DND-41 (cell line): ENCODE measurements at regions not wholly inside any gene's neighbourhood (a gene's known extent, or its start where the extent isn't known, plus 50 kb on each side); places are given as distances from the start of the nearest gene placed in this dataset.

Source experiments
- ATAC-seq: fragments of 200-7000 bp; cut with Tn5 transposase; 3 replicates; pipeline ENCODE4 v1.9.1; 2021; ENCODE audit warnings: low read depth; ENCODE audit not compliant: insufficient read depth
- DNase-seq: peaks from one replicate; pipeline ENCODE4 v3.0.0-alpha.2; 2020
- H2AFZ ChIP-seq: 2 replicates; pipeline ENCODE4 v1.6.0; 2012; ENCODE audit warnings: low read depth, low read length
- H3K27ac ChIP-seq: 2 replicates; pipeline ENCODE4 v1.5.1; 2012; ENCODE audit warnings: low read length, inconsistent platforms
- H3K27me3 ChIP-seq: fragments of 200-600 bp; sonication (generic); 2 replicates; pipeline ENCODE4 v1.6.0; 2012; ENCODE audit warnings: low read length, mild to moderate bottlenecking, inconsistent platforms; ENCODE audit not compliant: insufficient read depth, poor library complexity
- H3K36me3 ChIP-seq: 2 replicates; pipeline ENCODE4 v1.5.1; 2012; ENCODE audit warnings: low read length, inconsistent platforms; ENCODE audit not compliant: insufficient read depth
- H3K4me1 ChIP-seq: 2 replicates; pipeline ENCODE4 v1.5.1; 2012; ENCODE audit warnings: mild to moderate bottlenecking, low read length; ENCODE audit not compliant: insufficient read depth
- H3K4me2 ChIP-seq: 2 replicates; pipeline ENCODE4 v1.6.0; 2012; ENCODE audit warnings: mild to moderate bottlenecking, moderate library complexity, low read length, inconsistent platforms; ENCODE audit not compliant: insufficient read depth
- H3K4me3 ChIP-seq, 2 experiments: fragments of 200-600 bp in 1 of 2; shearing (Covaris generic) in 1 of 2; 2 replicates each; pipeline ENCODE4 v1.5.1; 2012 to 2016; ENCODE audit warnings: inconsistent platforms in 2 of 2, low read length in 2 of 2, mild to moderate bottlenecking in 2 of 2, low read depth in 1 of 2, moderate library complexity in 1 of 2
- H3K79me2 ChIP-seq: 2 replicates; pipeline ENCODE4 v1.6.0; 2012; ENCODE audit warnings: low read length, inconsistent platforms; ENCODE audit not compliant: insufficient read depth
- H3K9ac ChIP-seq: 2 replicates; pipeline ENCODE4 v1.6.0; 2012; ENCODE audit warnings: low read depth, mild to moderate bottlenecking, inconsistent platforms, low read length, moderate library complexity
- H3K9me3 ChIP-seq: 2 replicates; pipeline ENCODE4 v1.5.1; 2012; ENCODE audit warnings: low read length, moderate library complexity, mild to moderate bottlenecking, inconsistent platforms; ENCODE audit not compliant: insufficient read depth, severe bottlenecking
- H4K20me1 ChIP-seq: 2 replicates; pipeline ENCODE4 v1.6.0; 2012; ENCODE audit warnings: low read length; ENCODE audit not compliant: insufficient read depth
- CTCF ChIP-seq: IDR thresholded peaks from 2 replicates; pipeline ENCODE4 v1.5.1; 2012; ENCODE audit warnings: borderline replicate concordance, low read length, moderate library complexity, mild to moderate bottlenecking; ENCODE audit not compliant: poor library complexity, severe bottlenecking; ENCODE audit errors: extremely low read depth
- EZH2 ChIP-seq: IDR thresholded peaks from 3 replicates; pipeline ENCODE4 v1.6.1; 2012; ENCODE audit warnings: borderline replicate concordance, low read depth, mild to moderate bottlenecking, moderate library complexity, low read length, inconsistent platforms; ENCODE audit not compliant: severe bottlenecking

- H3K27ac ChIP-seq = no peak overlapping the region
- no peak overlapping the region for H3K4me3 ChIP-seq
- no peak for ATAC-seq
Observed at GRCh38 chr2:34991508-34992274, 1363.9 kb upstream of the CRIM1 start.

GRCh38 chr2:34985474-34985873 lies 1370.1 kb upstream of the CRIM1 start:
- ATAC-seq = no peak
- no peaks in the 10 kb centered on the region for H3K36me3 ChIP-seq

More at GRCh38 chr2:34991508-34992274, 1363.9 kb upstream of the CRIM1 start:
- H3K4me1 ChIP-seq = no peaks in the 10 kb centered on the region
- no peaks in the 10 kb centered on the region for H3K27me3 ChIP-seq
- no peak overlapping the region for H2AFZ ChIP-seq
- no peaks in the 10 kb centered on the region for H4K20me1 ChIP-seq
- no peak for DNase-seq
- H3K9me3 ChIP-seq = no peaks in the 10 kb centered on the region
- no peaks in the 10 kb centered on the region for H3K79me2 ChIP-seq
- H3K9ac ChIP-seq = no peak overlapping the region
- TF ChIP-seq EZH2 (no peak), CTCF (no peak)
- no peaks in the 10 kb centered on the region for H3K36me3 ChIP-seq
- H3K4me2 ChIP-seq = no peak overlapping the region

GRCh38 chr2:34980689-34981088 lies 1374.9 kb upstream of the CRIM1 start:
- TF ChIP-seq CTCF (no peak), EZH2 (no peak)
- no peak for ATAC-seq

More at GRCh38 chr2:34985474-34985873, 1370.1 kb upstream of the CRIM1 start:
- no peak overlapping the region for H3K4me2 ChIP-seq
- H2AFZ ChIP-seq = no peak overlapping the region
- no peaks in the 10 kb centered on the region for H3K4me1 ChIP-seq
- H3K27ac ChIP-seq = no peak overlapping the region
- no peaks in the 10 kb centered on the region for H3K9me3 ChIP-seq
- H3K27me3 ChIP-seq = no peaks in the 10 kb centered on the region
- no peak for DNase-seq
- no peak overlapping the region for H3K9ac ChIP-seq
- H4K20me1 ChIP-seq = no peaks in the 10 kb centered on the region
- no peaks in the 10 kb centered on the region for H3K79me2 ChIP-seq
- TF ChIP-seq CTCF (no peak), EZH2 (no peak)
- no peak overlapping the region for H3K4me3 ChIP-seq

GRCh38 chr2:34979148-34979547 lies 1376.4 kb upstream of the CRIM1 start:
- Histone ChIP-seq H3K79me2 (no peaks in the 10 kb centered on the region), H3K4me2 (no peak overlapping the region), H3K4me1 (no peaks in the 10 kb centered on the region), H2AFZ (no peak overlapping the region), H3K9me3 (no peaks in the 10 kb centered on the region), H3K27me3 (no peaks in the 10 kb centered on the region), H3K4me3 (no peak overlapping the region), H3K9ac (no peak overlapping the region), H4K20me1 (no peaks in the 10 kb centered on the region), H3K36me3 (no peaks in the 10 kb centered on the region), H3K27ac (no peak overlapping the region)
- no peak for TF ChIP-seq CTCF
- no peak for TF ChIP-seq EZH2
- no peak for ATAC-seq
- DNase-seq = no peak

More at GRCh38 chr2:34980689-34981088, 1374.9 kb upstream of the CRIM1 start:
- Histone ChIP-seq H3K4me3 (no peak overlapping the region), H3K4me1 (no peaks in the 10 kb centered on the region), H3K9ac (no peak overlapping the region), H3K27ac (no peak overlapping the region), H3K27me3 (no peaks in the 10 kb centered on the region), H3K9me3 (no peaks in the 10 kb centered on the region), H3K79me2 (no peaks in the 10 kb centered on the region), H3K4me2 (no peak overlapping the region), H4K20me1 (no peaks in the 10 kb centered on the region), H2AFZ (no peak overlapping the region), H3K36me3 (no peaks in the 10 kb centered on the region)
- DNase-seq = no peak
